BE2C (cell line): ENCODE measurements at regions not wholly inside any gene's neighbourhood (a gene's known extent, or its start where the extent isn't known, plus 50 kb on each side); places are given as distances from the start of the nearest gene placed in this dataset.

Source experiments
- DNase-seq: peaks from one replicate; pipeline ENCODE4 v3.0.0-alpha.2; 2020
- H3K27me3 ChIP-seq: fragments of 250-450 bp; sonication (Bioruptor Pico); 2 replicates; pipeline ENCODE4 v1.5.1; 2020; ENCODE audit warnings: mild to moderate bottlenecking
- H3K36me3 ChIP-seq: fragments of 250-450 bp; sonication (Bioruptor Pico); 2 replicates; pipeline ENCODE4 v1.5.1; 2020; ENCODE audit warnings: mild to moderate bottlenecking
- H3K4me1 ChIP-seq: fragments of 250-450 bp; sonication (Bioruptor Pico); 2 replicates; pipeline ENCODE4 v1.5.1; 2020
- H3K4me3 ChIP-seq: 2 replicates; pipeline ENCODE4 v1.5.1; 2011; ENCODE audit warnings: low read depth, low read length
- H3K9me3 ChIP-seq: fragments of 250-450 bp; sonication (Bioruptor Pico); 2 replicates; pipeline ENCODE4 v1.5.1; 2020
- TF ChIP-seq, protein P1 (sequence below): IDR thresholded peaks from 2 replicates; pipeline ENCODE4 v1.5.1; 2012; ENCODE audit warnings: mild to moderate bottlenecking, low read depth, low read length

DNA sequence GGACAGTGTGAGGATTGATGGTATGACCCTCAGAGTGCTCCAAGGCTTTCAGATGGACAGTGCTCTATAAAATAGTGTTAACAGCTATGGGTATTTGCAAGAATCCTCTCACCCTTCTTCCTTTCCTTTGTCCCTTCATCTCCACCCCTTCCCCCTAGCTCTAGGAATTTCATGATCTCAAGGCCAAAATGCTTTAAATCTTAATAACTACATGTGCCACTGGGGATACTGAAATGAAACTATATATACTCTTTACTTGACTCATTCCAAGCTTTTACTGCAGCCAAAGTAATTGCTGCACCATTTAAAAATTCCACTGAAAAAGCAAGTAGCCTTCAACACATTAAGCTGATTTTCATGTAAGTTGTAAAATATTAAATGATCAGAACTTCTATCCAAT lies 361.6 kb upstream of the SLC30A5 start:
- TF ChIP-seq, protein P1, sequence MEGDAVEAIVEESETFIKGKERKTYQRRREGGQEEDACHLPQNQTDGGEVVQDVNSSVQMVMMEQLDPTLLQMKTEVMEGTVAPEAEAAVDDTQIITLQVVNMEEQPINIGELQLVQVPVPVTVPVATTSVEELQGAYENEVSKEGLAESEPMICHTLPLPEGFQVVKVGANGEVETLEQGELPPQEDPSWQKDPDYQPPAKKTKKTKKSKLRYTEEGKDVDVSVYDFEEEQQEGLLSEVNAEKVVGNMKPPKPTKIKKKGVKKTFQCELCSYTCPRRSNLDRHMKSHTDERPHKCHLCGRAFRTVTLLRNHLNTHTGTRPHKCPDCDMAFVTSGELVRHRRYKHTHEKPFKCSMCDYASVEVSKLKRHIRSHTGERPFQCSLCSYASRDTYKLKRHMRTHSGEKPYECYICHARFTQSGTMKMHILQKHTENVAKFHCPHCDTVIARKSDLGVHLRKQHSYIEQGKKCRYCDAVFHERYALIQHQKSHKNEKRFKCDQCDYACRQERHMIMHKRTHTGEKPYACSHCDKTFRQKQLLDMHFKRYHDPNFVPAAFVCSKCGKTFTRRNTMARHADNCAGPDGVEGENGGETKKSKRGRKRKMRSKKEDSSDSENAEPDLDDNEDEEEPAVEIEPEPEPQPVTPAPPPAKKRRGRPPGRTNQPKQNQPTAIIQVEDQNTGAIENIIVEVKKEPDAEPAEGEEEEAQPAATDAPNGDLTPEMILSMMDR = no peak
- DNase-seq = no peak
- H3K4me1 ChIP-seq = peaks cover 25% of the 10 kb centered on the region
- H3K36me3 ChIP-seq = no peaks in the 10 kb centered on the region
- H3K9me3 ChIP-seq = no peaks in the 10 kb centered on the region
- H3K4me3 ChIP-seq = no peak overlapping the region
- no peaks in the 10 kb centered on the region for H3K27me3 ChIP-seq

- no peak for DNase-seq
- Histone ChIP-seq H3K27me3 (no peaks in the 10 kb centered on the region), H3K4me1 (peaks cover 25% of the 10 kb centered on the region), H3K36me3 (no peaks in the 10 kb centered on the region), H3K9me3 (no peaks in the 10 kb centered on the region), H3K4me3 (no peak overlapping the region)
- TF ChIP-seq, protein P1 = no peak
Observed at GRCh38 chr5:68734781-68735180, 359.0 kb upstream of the SLC30A5 start.

DNA sequence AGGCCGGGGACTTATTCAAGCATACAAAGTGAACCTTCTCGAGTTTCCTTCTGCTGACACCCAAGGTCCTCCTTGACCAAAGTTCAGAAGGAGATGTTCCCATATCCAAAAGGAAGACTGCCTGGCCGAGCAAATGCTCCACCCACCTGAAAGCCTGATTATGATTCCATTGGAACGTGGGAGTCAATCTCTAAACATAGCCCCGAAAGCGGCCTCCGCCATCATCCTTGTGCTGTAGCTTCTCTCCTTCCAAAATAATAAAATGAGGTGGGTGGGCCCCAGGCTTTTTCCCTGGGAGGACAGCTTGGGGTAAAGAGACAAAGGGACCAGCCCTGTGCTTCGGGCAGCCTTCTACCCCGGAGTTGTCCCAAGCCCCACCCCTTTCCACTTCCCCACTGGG lies 355.6 kb upstream of the SLC30A5 start:
- Histone ChIP-seq H3K27me3 (no peaks in the 10 kb centered on the region), H3K4me1 (peaks cover 9% of the 10 kb centered on the region; the same call in 1 of the 2 replicates), H3K36me3 (no peaks in the 10 kb centered on the region), H3K4me3 (no peak overlapping the region), H3K9me3 (no peaks in the 10 kb centered on the region)
- no peak for DNase-seq
- TF ChIP-seq, protein P1 = no peak

DNA sequence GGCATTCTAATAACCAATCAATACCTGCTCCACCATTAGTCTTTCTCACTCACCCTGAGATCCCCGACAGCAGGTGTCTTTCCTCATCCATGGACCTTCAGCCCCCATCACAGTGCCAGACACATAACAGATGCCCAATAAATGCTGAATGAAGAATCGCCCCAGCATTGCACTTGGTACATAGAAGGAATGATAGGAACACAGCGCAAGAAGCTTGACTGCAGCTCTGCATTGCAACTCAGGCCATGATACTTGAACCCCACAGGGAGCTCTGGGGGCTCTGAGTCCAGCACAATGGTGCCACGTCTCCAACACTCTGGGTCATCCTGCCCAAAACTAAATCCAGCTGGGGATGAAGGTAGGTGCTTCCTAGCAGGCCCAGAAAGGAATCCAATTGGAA lies 355.0 kb upstream of the SLC30A5 start:
- TF ChIP-seq, protein P1 = no peak
- DNase-seq = no peak
- Histone ChIP-seq H3K27me3 (no peaks in the 10 kb centered on the region), H3K4me1 (peaks cover 9% of the 10 kb centered on the region; the same call in 1 of the 2 replicates), H3K4me3 (no peak overlapping the region), H3K9me3 (no peaks in the 10 kb centered on the region), H3K36me3 (no peaks in the 10 kb centered on the region)

GRCh38 chr5:68739752-68740151 lies 354.1 kb upstream of the SLC30A5 start:
- H3K4me3 ChIP-seq = no peak overlapping the region
- DNase-seq = no peak
- no peaks in the 10 kb centered on the region for H3K27me3 ChIP-seq
- H3K4me1 ChIP-seq = peaks cover 9% of the 10 kb centered on the region; the same call in 1 of the 2 replicates
- no peaks in the 10 kb centered on the region for H3K9me3 ChIP-seq
- TF ChIP-seq, protein P1 = no peak
- H3K36me3 ChIP-seq = no peaks in the 10 kb centered on the region

DNA sequence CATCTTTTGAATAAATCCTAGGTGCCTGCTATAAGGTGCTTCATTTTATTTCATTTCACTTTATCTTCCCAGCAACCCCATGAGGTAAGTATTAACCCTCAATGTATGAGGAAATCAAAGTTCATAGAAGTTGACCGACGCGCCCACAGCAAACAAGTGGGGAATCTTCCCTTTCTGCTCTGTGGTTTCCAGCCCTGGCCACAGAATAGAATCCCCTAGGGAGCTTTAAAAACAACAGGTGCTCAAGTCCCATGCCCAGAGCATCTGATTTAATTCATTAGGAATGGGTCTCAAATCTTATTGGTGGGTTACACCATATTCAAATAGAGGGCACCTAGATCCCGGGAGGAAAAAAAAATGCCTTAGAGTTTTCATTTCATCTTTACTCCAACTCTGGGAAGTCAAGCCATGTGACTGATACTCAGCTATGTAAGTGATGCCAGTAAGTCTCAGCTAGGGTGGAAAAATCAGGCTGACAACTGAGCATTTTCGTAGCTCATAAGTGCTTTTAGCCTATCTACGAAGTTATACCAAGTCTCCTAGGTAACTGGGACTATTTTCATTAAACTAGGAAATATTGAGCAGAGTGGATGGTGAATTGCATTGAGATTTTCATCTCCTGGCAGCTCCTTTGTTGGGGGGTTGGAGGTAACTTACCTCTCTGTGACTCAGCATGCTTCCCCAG lies 353.4 kb upstream of the SLC30A5 start:
- peaks cover 13% of the 10 kb centered on the region for H3K4me1 ChIP-seq
- no peaks in the 10 kb centered on the region for H3K36me3 ChIP-seq
- no peaks in the 10 kb centered on the region for H3K9me3 ChIP-seq
- no peak for DNase-seq
- TF ChIP-seq, protein P1 = no peak
- no peaks in the 10 kb centered on the region for H3K27me3 ChIP-seq
- no peak overlapping the region for H3K4me3 ChIP-seq
